GM19043 (cell line): ENCODE measurements at regions not wholly inside any gene's neighbourhood (a gene's known extent, or its start where the extent isn't known, plus 50 kb on each side); places are given as distances from the start of the nearest gene placed in this dataset.

ENCODE experiments used
- ATAC-seq: cut with Tn5 transposase; IDR thresholded peaks from one replicate; pipeline ENCODE4 v1.9.1; 2021; ENCODE audit warnings: low read depth; ENCODE audit not compliant: unreplicated experiment

DNA sequence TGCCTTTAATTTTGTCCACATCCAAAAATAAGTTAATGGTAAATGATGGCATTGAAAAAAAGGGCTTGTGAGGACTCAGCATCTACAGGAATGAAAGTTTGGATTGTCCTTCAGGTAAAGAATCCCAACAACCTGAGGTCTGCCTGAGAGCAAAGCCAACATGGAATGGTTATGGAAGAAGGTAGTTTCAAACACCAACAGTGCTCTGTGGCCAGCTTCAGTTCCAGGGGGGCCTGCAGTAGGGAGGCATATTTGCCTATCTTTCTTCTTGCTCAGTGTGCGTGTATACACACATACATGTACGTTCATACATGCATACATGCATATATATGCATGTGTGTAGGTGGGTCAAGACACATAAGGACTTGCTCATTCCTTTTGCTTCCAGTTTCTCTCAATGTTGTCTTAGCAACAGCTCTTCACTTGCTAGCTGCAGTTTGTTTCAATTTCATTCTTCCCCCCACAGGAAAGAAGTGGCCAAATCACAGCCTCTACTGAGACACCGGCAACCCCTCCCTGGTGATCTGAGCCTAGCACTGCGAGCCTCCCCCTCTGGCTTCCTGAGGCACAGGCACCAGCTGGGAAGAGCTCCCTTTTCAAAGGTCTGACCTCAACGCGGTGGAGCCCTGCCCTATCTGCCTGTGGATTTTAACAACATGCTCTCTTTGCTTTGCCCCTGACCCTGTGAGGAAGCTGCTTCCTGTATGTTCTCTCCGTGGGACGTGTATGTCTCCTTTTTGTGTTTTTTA, 146.2 kb downstream of the KLF13 start:
- peak; percentile 90 for ATAC-seq

- no peak for ATAC-seq
These were observed 146.9 kb downstream of the KLF13 start for GRCh38 chr15:31473385-31474058.

- ATAC-seq = no peak
These were observed 147.6 kb downstream of the KLF13 start for GRCh38 chr15:31474059-31474868.

- no peak for ATAC-seq
These were observed 149.7 kb downstream of the KLF13 start for GRCh38 chr15:31476236-31476810.

DNA sequence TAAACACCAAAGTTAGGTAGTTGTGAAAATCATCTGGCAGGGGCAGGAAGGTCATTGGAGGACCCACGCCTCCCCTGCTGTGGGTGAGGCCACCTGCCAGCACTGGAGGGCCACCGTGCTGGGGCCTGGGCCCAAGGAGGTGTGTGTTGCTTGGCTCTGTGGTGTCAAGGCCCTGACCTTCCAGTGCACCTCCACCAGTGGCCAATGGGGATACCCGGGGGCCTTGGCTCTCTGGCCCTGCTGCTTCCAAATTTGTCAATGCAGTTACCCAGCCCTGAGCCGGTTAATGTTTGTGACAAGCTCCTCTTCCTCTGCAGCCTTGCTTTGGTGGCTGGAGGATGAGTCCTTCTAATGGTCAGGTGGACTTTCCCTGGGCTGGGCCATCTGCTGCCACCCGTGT, 150.2 kb downstream of the KLF13 start:
- ATAC-seq = no peak

DNA sequence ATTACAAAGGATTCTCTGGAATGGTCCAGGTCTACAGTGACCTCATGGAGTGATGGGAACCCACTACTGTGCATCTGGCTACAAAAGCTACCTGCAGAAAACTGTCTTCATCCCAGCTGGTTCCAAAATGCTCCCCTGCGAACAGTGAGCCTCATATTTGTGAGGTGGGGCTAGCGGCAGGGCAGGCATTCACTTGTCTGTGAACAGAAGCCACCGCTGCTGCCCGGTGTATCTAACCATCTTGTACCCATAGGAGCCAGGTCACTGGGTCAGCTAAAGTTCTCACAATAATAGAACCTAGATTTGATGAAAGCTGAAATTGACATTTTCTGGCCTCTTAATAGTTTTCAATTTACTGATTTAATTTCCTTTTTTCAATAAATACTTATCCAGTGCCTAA, 150.7 kb downstream of the KLF13 start:
- no peak for ATAC-seq

- ATAC-seq = no peak
These were observed 151.4 kb downstream of the KLF13 start for GRCh38 chr15:31477851-31478701.

DNA sequence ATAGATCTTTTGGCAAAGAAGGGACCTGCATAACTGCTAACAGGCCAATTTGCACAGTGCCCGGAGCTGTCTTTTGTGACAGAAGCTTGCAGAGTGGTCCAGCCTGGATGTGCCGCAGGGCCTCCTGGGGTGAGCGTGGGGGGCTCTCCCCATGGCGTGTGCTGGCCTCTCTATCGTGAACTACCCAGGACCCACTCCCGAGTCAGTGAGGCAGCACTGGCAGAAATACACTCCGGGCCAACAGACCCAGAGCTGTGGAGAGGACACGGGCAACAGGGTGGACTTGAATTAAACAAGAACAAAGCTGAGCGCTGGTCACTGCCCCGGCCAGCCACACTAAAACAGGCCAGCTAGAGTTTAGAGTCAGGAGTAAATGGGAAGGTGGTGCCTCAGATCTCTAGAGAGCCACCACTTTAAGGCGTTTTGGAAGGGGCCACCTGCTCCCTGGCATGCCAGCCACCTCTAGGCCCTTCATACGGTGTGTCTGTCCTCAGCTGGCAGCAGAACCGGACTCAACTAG, 152.1 kb downstream of the KLF13 start:
- ATAC-seq = no peak

DNA sequence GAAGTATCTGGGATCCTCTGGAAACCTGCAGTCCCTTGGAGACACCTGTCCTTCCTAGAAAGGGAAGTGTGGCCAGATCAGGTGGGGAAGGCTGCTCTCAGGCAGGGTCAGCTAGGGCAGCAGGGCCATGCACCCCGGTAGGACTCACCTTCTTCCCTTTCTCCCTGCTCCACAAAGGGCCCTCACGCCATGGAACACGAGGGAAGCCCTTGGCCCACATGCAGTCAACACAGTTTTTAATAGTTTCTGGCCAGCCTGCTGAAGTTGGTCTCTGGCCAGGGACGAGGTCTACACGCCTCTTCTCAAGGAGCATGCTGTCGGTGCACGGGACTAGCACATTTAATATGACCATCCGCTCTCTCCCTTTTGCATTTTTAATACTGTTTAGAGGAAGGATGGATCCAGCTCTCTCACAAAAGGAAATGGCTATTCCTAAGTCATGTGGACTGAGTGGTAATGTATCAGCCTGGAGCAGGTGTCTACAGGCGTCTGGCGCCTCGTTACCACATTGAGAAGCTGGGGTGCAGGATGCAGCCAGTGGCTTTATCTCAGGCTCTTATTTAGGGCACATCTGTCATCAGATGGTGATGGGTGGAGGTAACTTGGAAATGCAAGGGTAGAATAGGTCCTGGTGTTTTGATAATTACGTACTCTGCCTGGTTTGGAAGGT, 153.9 kb downstream of the KLF13 start:
- no peak for ATAC-seq

- ATAC-seq = no peak
These were observed 154.5 kb downstream of the KLF13 start for GRCh38 chr15:31481142-31481541.

DNA sequence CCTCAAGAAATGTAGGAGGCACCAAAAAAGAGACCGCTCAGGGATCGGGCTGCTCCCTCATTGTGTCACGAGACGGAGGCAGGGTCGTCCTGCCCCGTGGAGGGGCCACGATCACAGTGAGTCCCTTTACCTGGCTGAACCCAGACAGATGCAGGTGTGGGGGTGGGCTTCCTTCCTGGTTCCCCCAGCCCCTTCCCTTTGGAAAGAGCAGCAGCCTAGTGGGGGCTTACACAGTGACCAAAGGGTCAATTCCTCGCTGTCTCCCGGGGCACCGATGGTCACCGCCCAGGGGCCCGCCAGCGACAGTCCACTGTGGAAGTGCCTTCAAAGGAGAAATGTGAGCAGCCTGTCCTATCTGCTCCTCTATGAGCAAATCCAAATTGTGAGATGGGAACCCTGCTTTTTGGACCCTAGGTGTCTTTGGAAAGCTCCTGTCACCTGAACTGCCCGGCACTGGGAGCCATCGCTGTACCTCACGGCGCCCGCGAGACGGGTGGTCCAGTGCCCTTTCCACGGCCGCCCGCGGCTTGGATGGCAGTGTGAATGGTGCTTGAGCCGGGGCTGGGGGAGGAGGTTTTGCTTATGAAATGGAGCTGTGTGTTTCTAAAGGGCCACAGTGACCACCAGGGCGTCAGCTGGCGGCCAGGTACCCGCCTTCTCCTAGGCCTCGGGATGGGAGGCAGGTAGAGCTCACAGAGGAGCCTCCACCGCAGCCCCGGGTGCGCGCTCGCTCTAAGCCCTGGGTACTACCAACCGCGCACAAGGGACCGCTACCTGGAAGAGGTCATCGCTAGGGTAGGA, 155.7 kb downstream of the KLF13 start:
- ATAC-seq = no peak

- peak; percentile 47 for ATAC-seq
These were observed 156.7 kb downstream of the KLF13 start for GRCh38 chr15:31483053-31483985.

DNA sequence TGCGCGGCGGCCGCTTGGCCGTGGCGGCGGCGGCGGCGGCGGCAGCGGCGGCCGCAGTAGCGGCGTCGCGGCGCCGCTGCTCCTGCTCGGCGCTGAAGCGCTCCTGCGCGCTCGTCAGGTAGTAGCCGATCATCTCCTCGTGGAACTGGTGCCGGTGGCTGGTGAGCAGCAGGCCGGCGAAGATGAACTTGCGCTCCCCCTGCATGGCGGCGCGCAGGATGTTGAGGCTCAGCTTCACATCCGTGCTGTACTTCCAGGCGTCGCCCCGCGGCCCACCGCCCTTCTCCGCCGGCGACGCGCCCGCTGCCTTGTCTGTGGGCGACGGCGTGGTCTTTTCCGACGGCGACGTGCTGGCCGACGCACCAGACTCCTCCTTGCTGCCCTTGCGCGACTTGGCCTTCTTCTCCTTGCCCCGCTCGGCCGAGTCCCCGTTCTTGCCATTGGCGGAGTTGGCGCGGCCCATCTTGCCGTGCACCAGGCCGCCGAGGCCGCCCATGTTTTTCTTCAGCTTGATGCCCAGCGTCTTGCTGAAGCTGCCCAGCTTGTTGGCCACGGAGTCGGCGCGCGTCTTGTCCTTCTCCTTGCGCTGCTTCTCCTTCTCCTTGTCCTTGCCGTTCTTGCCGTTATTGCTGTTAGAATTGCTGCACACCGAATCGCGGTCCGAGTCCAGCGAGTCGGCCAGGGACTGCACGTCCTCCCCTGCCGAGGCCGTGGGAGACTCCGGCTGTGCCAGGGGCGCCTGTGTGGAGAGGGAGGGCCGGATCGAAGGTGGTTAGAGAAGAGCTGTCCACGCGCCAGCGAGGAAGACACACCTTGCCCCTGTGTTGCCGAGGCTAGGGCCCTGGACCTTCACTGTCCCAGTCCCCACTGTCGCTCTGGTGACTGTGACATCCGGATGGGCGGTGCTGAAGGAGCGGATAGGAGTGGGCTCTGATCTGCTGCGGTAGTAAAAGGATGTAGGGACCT, 157.6 kb downstream of the KLF13 start:
- no peak for ATAC-seq

DNA sequence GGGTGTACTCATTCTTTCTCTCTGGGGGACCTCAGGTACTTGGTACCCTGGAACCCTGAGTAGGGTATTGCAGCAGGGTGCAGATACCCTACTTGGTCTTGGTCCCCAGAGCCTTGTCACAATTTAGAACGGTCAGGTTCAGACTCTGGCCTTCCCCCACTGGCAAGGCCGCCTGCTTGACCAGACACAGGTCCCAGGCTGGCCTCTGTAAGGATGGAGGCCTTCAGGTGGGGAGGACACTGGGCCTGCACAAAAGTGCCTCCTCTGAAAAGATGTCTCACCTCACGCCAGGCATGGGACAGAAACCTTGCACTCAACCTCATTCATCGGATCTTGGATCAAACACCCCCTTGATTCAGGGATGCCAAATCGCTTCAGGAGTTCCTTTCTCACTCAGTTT, 158.4 kb downstream of the KLF13 start:
- no peak for ATAC-seq

- no peak for ATAC-seq
These were observed 158.8 kb downstream of the KLF13 start for GRCh38 chr15:31485431-31485830.

GRCh38 chr15:31485911-31486461, 159.4 kb downstream of the KLF13 start:
- ATAC-seq = no peak
